AG04449 (cell line): ENCODE measurements at regions not wholly inside any gene's neighbourhood (a gene's known extent, or its start where the extent isn't known, plus 50 kb on each side); places are given as distances from the start of the nearest gene placed in this dataset.
"Not testable (repeated sequence)": the region's sequence is repeated elsewhere in the genome, so short reads cannot be mapped to it uniquely, and the experiment has no call there.

ENCODE experiments used
- CTCF ChIA-PET: fragments of 350-600 bp; formaldehyde crosslinking; extraction: SDS; loops from one replicate; lab custom pipeline; 2021; ENCODE audit warnings: antibody characterized with exemption; lab: Yijun Ruan, JAX
- POLR2A ChIA-PET: fragments of 400-600, 350-600 bp; formaldehyde crosslinking; extraction: SDS; loops from one replicate; lab custom pipeline; 2020; ENCODE audit warnings: antibody characterized with exemption, inconsistent platforms; lab: Yijun Ruan, JAX
- DNase-seq: peaks from one replicate; pipeline ENCODE4 v3.0.0-alpha.2; 2010; ENCODE audit warnings: low read depth, low spot score
- H3K4me3 ChIP-seq: 2 replicates; pipeline ENCODE4 v1.5.1; 2011; ENCODE audit warnings: low read depth, mild to moderate bottlenecking, control low read depth, low read length
- TF ChIP-seq, protein P1 (sequence below): IDR thresholded peaks from one replicate; pipeline ENCODE4 v1.5.1; 2011; ENCODE audit warnings: mild to moderate bottlenecking, moderate library complexity, low read length, control low read depth, inconsistent platforms; ENCODE audit not compliant: insufficient read depth; ENCODE audit errors: missing control alignments

DNA sequence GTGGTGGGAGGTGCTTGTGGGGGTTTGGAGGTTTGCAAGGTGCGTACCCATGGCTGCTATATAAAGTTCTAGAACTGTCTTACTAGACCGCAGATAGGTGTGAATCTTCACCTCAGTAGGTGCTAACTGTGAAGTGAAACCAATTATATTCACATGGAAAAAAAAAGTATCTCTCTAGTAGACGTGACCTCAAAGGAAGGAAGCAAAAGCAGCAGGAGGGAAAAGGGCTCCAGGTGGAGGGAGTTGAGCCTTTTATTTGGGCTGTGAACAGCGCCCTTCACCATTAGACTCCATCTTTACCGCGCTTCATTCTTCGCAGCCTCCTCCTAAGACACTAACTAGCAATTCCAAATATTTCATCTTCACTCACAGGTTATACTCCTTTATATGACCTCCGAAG, 129.8 kb downstream of the TBX19 start:
- ChIA-PET CTCF (no interaction called here), POLR2A (no interaction called here)
- no peak for DNase-seq
- TF ChIP-seq, protein P1, sequence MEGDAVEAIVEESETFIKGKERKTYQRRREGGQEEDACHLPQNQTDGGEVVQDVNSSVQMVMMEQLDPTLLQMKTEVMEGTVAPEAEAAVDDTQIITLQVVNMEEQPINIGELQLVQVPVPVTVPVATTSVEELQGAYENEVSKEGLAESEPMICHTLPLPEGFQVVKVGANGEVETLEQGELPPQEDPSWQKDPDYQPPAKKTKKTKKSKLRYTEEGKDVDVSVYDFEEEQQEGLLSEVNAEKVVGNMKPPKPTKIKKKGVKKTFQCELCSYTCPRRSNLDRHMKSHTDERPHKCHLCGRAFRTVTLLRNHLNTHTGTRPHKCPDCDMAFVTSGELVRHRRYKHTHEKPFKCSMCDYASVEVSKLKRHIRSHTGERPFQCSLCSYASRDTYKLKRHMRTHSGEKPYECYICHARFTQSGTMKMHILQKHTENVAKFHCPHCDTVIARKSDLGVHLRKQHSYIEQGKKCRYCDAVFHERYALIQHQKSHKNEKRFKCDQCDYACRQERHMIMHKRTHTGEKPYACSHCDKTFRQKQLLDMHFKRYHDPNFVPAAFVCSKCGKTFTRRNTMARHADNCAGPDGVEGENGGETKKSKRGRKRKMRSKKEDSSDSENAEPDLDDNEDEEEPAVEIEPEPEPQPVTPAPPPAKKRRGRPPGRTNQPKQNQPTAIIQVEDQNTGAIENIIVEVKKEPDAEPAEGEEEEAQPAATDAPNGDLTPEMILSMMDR: no peak
- H3K4me3 ChIP-seq: no peak overlapping the region

- ChIA-PET POLR2A (no interaction called here), CTCF (interaction anchor here (1.7 kb wide), 1 partner anchor 66 kb away, joined by 5 read pairs; no protein-coding TSS in a partner anchor)
- TF ChIP-seq, protein P1: no peak
- DNase-seq: no peak
- no peak overlapping the region for H3K4me3 ChIP-seq
Observed at GRCh38 chr1:168408884-168409283, 128.2 kb downstream of the TBX19 start.

- ChIA-PET POLR2A (no interaction called here), CTCF (interaction anchor here (1.7 kb wide), 1 partner anchor 66 kb away, joined by 5 read pairs; no protein-coding TSS in a partner anchor)
- TF ChIP-seq, protein P1: no peak
- no peak overlapping the region for H3K4me3 ChIP-seq
- no peak for DNase-seq
Observed at GRCh38 chr1:168408539-168408865, 127.8 kb downstream of the TBX19 start.

DNA sequence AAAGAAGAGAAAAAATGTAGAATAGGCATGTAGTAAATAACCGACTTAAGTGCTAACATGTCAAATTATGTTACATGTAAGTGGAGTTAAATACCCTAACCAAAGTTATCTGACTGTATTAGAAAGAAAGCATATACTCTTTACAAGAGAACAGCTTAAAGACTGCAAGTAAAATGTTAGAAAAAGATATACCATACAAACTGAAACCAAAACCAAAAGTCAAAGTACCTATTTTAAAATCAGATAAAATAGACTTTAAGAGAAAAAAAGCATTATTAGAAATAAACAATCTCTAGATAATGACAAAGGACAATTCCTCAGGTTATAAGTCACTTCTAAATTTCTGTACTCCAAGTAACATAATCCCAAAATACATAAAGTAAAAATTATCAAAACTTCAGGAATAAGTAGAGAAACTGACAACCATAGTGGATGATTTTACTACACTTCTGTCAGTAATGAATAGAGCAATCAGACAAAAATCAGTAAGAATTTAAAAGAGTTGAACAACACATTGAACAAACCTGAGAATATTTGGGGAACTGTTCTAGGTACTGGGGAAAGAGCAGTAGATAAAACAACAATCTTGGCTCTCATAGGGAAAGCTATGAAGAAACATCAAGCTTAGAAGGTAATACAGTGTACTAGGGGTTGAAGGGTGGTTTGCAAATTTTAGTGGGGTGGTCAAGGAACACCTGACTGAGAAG, 127.3 kb downstream of the TBX19 start:
- TF ChIP-seq, protein P1: no peak
- DNase-seq: no peak
- no peak overlapping the region for H3K4me3 ChIP-seq
- CTCF ChIA-PET: interaction anchor here (1.7 kb wide), 1 partner anchor 65 kb away, joined by 5 read pairs; no protein-coding TSS in a partner anchor
- POLR2A ChIA-PET: no interaction called here

DNA sequence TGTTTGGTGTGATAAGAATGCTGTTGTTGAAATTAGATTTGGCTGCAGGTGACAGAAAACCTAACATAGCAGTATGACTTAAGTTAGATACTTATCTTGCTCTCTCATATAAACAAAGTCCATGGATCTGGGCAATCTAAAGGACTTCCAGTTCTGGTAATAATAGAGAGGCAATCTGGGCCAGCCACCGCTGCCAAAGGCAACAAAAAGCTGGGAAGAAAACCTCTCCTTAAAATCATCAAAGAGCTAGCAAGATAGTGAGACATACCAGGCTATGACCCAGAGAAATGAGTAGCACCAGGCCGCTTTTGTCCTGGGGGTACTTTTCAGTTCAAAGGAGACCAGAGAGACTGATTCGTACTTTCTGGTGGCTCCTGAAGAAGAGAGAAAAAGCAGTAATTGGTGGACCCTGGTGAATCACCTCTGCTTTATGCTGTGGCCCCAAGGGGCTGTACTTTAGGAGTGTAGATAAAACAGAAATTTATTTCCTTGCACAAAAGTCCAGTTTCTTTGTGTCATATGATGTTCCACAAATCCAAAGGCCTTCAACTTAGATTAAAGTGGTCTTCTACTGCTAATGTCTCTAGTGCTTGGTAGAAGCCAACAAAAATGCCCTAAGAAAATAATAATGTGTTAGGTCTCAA, 125.4 kb downstream of the TBX19 start:
- TF ChIP-seq, protein P1: no peak

DNA sequence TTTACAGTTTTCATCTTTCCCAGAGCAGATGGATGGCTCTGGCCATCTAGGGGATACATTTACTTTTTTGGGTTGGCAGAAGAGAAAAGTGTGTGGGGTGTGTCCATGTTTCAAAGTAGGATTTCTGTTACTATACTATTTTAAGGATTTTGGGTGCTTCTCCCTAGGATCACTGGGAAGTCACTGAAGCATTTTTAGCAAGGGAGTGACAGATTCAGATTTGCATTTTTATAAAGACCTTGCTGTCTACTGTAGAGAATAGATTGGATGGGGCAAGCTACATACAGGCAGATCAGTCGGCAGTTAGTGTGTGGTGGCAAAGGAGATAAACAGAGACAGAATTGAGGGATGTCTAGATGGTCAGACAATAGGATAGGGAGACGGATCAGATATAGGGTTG, 122.5 kb downstream of the TBX19 start:
- H3K4me3 ChIP-seq: no peak overlapping the region
- CTCF ChIA-PET: no interaction called here
- TF ChIP-seq, protein P1: no peak
- POLR2A ChIA-PET: no interaction called here
- no peak for DNase-seq

More for the DNA sequence above, 125.4 kb downstream of the TBX19 start:
- ChIA-PET CTCF (no interaction called here), POLR2A (no interaction called here)
- no peak overlapping the region for H3K4me3 ChIP-seq
- no peak for DNase-seq

GRCh38 chr1:168402466-168402865, 121.8 kb downstream of the TBX19 start:
- POLR2A ChIA-PET, H3K4me3 ChIP-seq, DNase-seq, CTCF ChIA-PET: not testable (repeated sequence)
